ENCODE measurements at regions not wholly inside any gene's neighbourhood (a gene's known extent, or its start where the extent isn't known, plus 50 kb on each side); places are given as distances from the start of the nearest gene placed in this dataset.

DNA sequence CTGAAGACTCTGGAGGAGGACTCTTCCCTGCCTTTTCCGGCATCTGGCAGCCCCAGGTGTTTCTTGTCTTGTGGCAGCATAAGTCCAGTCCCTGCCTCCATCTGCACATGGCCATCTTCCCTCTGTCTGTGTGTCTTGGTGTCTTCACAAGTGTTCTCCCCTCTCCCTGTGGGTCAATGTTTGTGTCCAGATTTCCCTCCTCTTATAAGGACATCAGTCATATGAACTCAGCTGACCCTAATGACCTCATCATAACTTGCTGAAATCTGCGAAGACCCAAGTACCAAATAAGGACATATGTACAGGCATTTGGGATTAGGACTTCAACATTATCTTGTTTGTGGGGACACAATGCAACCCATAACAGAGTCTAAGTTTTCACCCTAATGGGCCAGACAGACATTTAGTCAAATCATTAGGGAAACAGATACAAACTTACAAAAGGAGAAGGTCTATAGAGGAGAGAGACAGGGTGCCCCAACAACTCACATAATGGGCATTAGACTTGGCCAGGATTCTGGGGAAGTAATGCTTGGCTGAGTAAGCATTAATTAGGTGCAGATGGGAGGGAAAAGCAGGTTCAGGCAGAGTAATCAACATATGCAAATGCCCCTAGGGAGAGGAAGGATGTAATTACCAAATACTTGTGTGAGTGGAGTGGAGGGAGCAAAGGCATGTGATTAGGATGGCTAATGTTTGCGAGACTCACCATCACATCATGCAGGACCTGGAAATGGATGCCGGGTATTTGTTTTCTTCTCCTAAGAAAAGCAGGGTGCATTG, 372.8 kb upstream of the TBL1XR1 start:
- TF ChIP-seq, protein P1, sequence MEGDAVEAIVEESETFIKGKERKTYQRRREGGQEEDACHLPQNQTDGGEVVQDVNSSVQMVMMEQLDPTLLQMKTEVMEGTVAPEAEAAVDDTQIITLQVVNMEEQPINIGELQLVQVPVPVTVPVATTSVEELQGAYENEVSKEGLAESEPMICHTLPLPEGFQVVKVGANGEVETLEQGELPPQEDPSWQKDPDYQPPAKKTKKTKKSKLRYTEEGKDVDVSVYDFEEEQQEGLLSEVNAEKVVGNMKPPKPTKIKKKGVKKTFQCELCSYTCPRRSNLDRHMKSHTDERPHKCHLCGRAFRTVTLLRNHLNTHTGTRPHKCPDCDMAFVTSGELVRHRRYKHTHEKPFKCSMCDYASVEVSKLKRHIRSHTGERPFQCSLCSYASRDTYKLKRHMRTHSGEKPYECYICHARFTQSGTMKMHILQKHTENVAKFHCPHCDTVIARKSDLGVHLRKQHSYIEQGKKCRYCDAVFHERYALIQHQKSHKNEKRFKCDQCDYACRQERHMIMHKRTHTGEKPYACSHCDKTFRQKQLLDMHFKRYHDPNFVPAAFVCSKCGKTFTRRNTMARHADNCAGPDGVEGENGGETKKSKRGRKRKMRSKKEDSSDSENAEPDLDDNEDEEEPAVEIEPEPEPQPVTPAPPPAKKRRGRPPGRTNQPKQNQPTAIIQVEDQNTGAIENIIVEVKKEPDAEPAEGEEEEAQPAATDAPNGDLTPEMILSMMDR (conservative IDR thresholded peaks at IDR 0.05; ENCODE audit: low read depth, low read length), result no peak
- no peak for TF ChIP-seq EZH2phosphoT487 (IDR thresholded peaks at IDR 0.05; ENCODE audit: borderline replicate concordance, low read length)
- no peak for TF ChIP-seq EZH2 (IDR thresholded peaks at IDR 0.05; ENCODE audit: low read length, unreplicated experiment)

All from PC-3 (cell line).